NT2/D1 (cell line): ENCODE measurements at regions not wholly inside any gene's neighbourhood (a gene's known extent, or its start where the extent isn't known, plus 50 kb on each side); places are given as distances from the start of the nearest gene placed in this dataset.

Source experiments
- DNase-seq: peaks from one replicate; pipeline ENCODE4 v3.0.0-alpha.2; 2011; ENCODE audit warnings: low read depth, low spot score
- H3K27me3 ChIP-seq: 2 replicates; pipeline ENCODE4 v1.6.0; 2011; ENCODE audit warnings: mild to moderate bottlenecking; ENCODE audit not compliant: insufficient read length, insufficient read depth
- H3K36me3 ChIP-seq: 2 replicates; pipeline ENCODE4 v1.6.1; 2011; ENCODE audit warnings: mild to moderate bottlenecking, low read length, mixed read lengths; ENCODE audit not compliant: insufficient read depth, insufficient read length
- H3K4me1 ChIP-seq: 2 replicates; pipeline ENCODE4 v1.5.1; 2011; ENCODE audit not compliant: insufficient read depth, insufficient read length
- H3K4me3 ChIP-seq: 2 replicates; pipeline ENCODE4 v1.5.1; 2011; ENCODE audit warnings: low read depth; ENCODE audit not compliant: insufficient read length
- H3K9ac ChIP-seq: 2 replicates; pipeline ENCODE4 v1.6.0; 2011; ENCODE audit warnings: low read depth; ENCODE audit not compliant: insufficient read length
- H3K9me3 ChIP-seq: 2 replicates; pipeline ENCODE4 v1.5.1; 2011; ENCODE audit warnings: mild to moderate bottlenecking, low read length; ENCODE audit not compliant: insufficient read depth
- SUZ12 ChIP-seq: IDR thresholded peaks from 2 replicates; pipeline ENCODE4 v1.6.1; 2011; ENCODE audit not compliant: insufficient read length, insufficient read depth; ENCODE audit errors: extremely low read depth
- YY1 ChIP-seq: IDR thresholded peaks from 2 replicates; pipeline ENCODE4 v1.6.1; 2011; ENCODE audit not compliant: insufficient read length, insufficient read depth
- ZNF274 ChIP-seq: IDR thresholded peaks from 2 replicates; pipeline ENCODE4 v1.6.1; 2011; ENCODE audit warnings: mild to moderate bottlenecking, low read depth, low read length

DNA sequence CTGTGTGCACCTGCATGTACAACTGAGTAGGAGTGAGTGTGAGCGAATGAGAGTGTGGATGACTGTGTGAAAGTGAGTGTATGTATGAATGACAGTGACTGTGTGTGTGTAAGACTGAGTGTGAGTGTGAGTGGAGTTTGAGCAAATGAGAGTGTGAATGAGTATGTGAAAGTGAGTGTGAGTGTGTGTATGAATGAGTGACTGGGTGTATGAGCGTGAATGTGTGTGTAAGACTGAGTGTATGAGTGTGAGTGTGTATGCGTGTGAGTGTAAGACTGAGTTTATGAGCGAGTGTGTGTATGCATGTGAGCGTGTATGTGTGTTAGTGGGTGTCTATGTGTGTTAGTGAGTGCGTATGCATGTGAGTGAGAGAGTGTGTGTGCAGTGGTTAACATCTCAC is 220.8 kb downstream of the QKI start:
- no peak overlapping the region for H3K4me3 ChIP-seq
- no peak for DNase-seq
- H3K4me1 ChIP-seq, result peaks cover 6% of the 10 kb centered on the region
- no peak for TF ChIP-seq YY1
- TF ChIP-seq SUZ12, result no peak
- TF ChIP-seq ZNF274, result no peak
- peaks cover 4% of the 10 kb centered on the region; the same call in 1 of the 2 replicates for H3K9me3 ChIP-seq
- H3K9ac ChIP-seq, result no peak overlapping the region
- H3K36me3 ChIP-seq, result no peaks in the 10 kb centered on the region
- no peaks in the 10 kb centered on the region for H3K27me3 ChIP-seq

DNA sequence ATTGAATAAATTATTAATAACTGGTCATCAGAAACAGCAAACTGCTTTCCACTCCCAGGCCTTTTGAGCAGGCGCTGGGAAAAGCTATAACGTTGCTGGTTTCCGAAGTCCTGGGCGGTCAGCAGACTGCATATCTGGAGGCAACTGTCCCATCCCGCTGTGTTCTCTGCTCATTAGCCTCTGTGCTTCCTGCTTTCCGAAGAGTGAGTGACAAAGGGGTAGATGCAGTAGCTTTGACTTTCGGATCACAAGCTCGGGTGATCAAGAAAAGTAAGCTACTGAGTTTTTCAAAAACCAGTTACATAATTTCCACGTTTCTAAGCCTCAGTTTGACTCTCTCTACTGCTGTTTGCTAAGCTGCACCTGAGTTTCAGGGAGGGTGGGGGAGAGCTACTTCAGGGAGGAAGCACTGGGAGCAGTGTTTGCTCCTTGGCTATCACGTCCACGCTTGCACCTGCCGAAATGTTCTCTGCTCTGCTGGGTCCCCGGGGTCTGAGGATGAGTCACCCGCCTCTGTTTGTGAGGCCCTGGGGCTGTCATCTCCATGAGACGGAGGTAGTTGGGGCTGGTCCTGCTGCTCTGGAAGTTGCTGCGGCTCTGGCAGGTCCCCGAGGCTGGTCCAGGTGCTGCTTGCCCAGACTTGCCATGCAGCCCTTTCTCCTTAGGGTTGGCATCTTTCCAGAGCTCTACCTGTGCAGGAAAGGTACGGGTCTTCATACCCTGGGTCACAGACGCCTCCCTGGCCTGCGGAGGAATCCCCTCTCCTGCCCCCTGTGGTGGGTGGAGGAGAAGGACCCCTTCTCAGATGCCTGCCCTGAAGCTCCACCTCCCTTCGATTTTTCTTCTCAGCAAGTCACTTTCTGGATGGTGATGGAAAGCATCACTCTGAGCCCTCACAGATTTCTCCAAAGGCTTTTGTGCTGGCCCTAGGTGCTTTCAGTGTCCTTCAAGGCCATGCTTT is 220.0 kb downstream of the QKI start:
- Histone ChIP-seq H3K4me1 (peaks cover 6% of the 10 kb centered on the region), H3K27me3 (no peaks in the 10 kb centered on the region), H3K36me3 (no peaks in the 10 kb centered on the region), H3K9me3 (peaks cover 6% of the 10 kb centered on the region; the same call in 1 of the 2 replicates), H3K9ac (no peak overlapping the region), H3K4me3 (no peak overlapping the region)
- no peak for DNase-seq
- TF ChIP-seq YY1, result no peak
- no peak for TF ChIP-seq ZNF274
- no peak for TF ChIP-seq SUZ12

GRCh38 chr6:163630991-163631390 is 216.5 kb downstream of the QKI start:
- H3K9ac ChIP-seq, result no peak overlapping the region
- no peak overlapping the region for H3K4me3 ChIP-seq
- peaks cover 6% of the 10 kb centered on the region for H3K4me1 ChIP-seq
- H3K36me3 ChIP-seq, result no peaks in the 10 kb centered on the region
- H3K27me3 ChIP-seq, result no peaks in the 10 kb centered on the region
- H3K9me3 ChIP-seq, result peaks cover 8% of the 10 kb centered on the region; the same call in 1 of the 2 replicates
- DNase-seq, result no peak
- TF ChIP-seq SUZ12 (no peak), ZNF274 (no peak), YY1 (no peak)

DNA sequence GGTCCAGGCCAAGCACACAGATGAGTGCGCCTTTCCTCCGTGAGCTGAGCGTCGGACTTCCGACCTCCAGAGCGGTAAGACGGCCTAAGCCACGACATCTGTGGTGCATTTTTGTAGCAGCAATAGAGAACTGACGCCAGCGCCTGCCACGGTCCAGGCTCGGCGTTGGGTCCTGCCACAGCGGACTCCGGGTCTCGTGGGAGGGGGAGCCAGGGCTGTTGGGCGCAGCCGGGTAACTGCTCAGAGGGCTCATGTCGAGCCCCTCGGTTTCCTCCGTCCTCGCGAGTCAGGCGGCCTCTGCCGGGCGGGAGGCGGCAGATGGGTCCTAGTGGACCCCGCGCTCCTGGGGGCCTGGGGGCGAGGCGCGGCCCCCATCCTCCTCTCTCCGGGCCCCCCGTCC is 216.1 kb downstream of the QKI start:
- H3K36me3 ChIP-seq, result no peaks in the 10 kb centered on the region
- peaks cover 4% of the 10 kb centered on the region for H3K4me1 ChIP-seq
- TF ChIP-seq YY1 (no peak), SUZ12 (no peak), ZNF274 (no peak)
- peaks cover 8% of the 10 kb centered on the region; the same call in 1 of the 2 replicates for H3K9me3 ChIP-seq
- H3K4me3 ChIP-seq, result no peak overlapping the region
- H3K9ac ChIP-seq, result no peak overlapping the region
- DNase-seq, result no peak
- no peaks in the 10 kb centered on the region for H3K27me3 ChIP-seq

- H3K9me3 ChIP-seq, result peaks cover 8% of the 10 kb centered on the region; the same call in 1 of the 2 replicates
- H3K9ac ChIP-seq, result no peak overlapping the region
- DNase-seq, result no peak
- no peaks in the 10 kb centered on the region for H3K4me1 ChIP-seq
- no peak overlapping the region for H3K4me3 ChIP-seq
- H3K27me3 ChIP-seq, result no peaks in the 10 kb centered on the region
- H3K36me3 ChIP-seq, result no peaks in the 10 kb centered on the region
- TF ChIP-seq YY1 (no peak), ZNF274 (no peak), SUZ12 (no peak)
Observed at GRCh38 chr6:163630096-163630495, 215.6 kb downstream of the QKI start.
